ENCODE measurements at regions not wholly inside any gene's neighbourhood (a gene's known extent, or its start where the extent isn't known, plus 50 kb on each side); places are given as distances from the start of the nearest gene placed in this dataset.

- no peak overlapping the region for H3K4me3 ChIP-seq (ENCODE audit: low read depth, low read length)
- no peak for TF ChIP-seq CTCF (IDR thresholded peaks at IDR 0.05; ENCODE audit: low read depth, low read length, missing control alignments)
- DNase-seq (ENCODE audit: low read depth): no peak
- in situ Hi-C loops (cut with HindIII; ENCODE audit: low sequenced_read_pairs): no loop called here
Measured at GRCh38 chr21:35748678-35749314, 311.5 kb downstream of the SETD4 start.

DNA sequence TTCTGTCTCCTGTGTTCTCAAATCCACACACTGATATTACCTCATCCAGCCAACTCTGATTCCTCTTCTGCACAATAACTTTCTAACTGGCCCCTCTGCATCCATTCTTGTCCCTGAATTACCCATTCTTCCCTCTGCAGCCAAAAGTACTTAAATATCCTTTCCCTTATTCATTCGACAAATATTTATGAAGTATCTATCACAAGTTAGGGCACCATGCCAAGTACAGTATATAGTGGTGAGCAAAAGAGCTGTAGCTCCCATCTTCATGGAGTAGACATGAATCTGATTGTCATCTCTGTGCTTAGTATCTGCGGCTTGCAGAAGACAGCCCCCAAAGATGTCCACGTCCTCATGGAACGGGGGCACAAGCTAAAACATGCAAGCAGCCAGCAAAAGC lies 316.8 kb downstream of the SETD4 start:
- DNase-seq (ENCODE audit: low read depth): no peak
- no peak overlapping the region for H3K4me3 ChIP-seq (ENCODE audit: low read depth, low read length)
- in situ Hi-C loops (cut with HindIII; ENCODE audit: low sequenced_read_pairs): no loop called here
- TF ChIP-seq CTCF (IDR thresholded peaks at IDR 0.05; ENCODE audit: low read depth, low read length, missing control alignments): no peak

DNA sequence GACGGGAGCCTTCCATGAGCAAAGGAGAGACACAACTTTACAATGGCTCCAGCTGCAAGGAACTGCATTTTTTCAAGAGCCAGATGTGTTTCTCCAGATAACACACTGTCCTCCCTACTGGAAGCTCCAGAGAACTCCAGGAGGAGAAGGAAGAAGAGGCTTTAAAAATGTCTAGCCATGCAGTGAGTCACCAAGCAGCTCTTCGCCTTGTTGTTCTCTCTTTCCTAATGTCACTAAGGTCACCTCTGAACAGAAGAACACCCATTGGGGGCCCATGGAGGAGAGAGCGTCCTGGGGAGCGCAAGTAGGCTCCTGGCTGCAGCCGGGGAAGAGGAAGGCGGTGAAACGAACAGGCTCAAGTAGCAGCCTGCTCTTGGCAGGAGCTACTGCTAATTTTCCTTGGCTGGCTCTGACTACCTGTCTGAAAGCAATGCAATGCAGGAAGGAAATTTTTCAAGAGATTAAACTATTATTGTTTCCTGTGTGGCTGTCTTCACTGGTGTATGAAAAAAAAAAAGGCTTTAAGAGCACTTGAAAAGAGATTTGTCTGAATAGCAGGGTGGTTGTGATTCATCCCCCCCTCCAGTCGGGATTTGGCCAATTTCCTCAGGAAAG lies 321.9 kb downstream of the SETD4 start:
- no peak for TF ChIP-seq CTCF (IDR thresholded peaks at IDR 0.05; ENCODE audit: low read depth, low read length, missing control alignments)
- peak; percentile 67 for DNase-seq (ENCODE audit: low read depth)
- in situ Hi-C loops (cut with HindIII; ENCODE audit: low sequenced_read_pairs): no loop called here
- no peak overlapping the region for H3K4me3 ChIP-seq (ENCODE audit: low read depth, low read length)

DNA sequence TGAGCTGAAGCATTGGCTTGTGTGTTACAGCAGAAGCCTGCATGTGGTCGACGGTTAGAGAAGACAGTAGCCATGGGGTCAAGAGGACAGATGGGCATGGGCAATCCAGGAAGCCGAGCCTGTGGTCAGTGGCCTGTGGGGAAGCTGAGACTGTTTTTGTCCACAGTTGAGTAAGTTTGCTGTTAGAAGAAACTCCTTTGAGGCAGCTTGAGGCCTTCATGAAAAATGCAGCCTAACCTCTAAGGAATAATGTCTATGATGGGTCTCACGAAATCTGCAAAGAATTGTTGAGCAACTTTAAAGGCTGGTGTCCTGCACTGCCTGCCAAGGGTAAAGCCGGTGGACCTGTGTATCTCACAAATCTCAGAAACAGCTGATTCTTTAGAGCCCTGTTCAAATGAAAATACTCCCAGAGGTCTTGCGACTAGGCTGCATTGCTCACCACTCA lies 322.4 kb downstream of the SETD4 start:
- H3K4me3 ChIP-seq (ENCODE audit: low read depth, low read length): no peak overlapping the region
- in situ Hi-C loops (cut with HindIII; ENCODE audit: low sequenced_read_pairs): no loop called here
- TF ChIP-seq CTCF (IDR thresholded peaks at IDR 0.05; ENCODE audit: low read depth, low read length, missing control alignments): no peak
- DNase-seq (ENCODE audit: low read depth): peak; percentile 71

- H3K4me3 ChIP-seq (ENCODE audit: low read depth, low read length): no peak overlapping the region
Measured at GRCh38 chr21:35737449-35737848, 322.9 kb downstream of the SETD4 start.

DNA sequence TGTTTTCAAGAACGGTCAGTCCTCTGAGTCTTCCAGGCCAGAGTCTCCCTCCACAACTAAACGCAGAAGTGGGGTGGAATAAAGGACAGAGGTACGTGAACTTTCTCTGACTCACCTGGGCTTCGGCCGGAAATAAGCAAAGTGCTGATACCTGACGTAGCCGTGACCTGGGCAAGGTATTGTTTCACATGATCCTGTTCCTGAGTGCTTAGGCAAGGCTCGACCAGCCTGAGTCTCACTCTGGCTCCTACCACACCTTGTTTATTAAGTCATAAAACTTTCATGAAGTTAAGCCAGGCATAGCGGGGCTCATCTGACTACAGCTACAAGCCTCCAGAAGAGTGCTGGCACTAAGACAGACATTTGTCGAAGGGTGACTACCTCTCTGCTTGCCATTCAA lies 327.5 kb downstream of the SETD4 start:
- no peak for TF ChIP-seq CTCF (IDR thresholded peaks at IDR 0.05; ENCODE audit: low read depth, low read length, missing control alignments)
- no peak overlapping the region for H3K4me3 ChIP-seq (ENCODE audit: low read depth, low read length)
- DNase-seq (ENCODE audit: low read depth): no peak
- in situ Hi-C loops (cut with HindIII; ENCODE audit: low sequenced_read_pairs): no loop called here

More at GRCh38 chr21:35737449-35737848, 322.9 kb downstream of the SETD4 start:
- DNase-seq (ENCODE audit: low read depth): no peak
- in situ Hi-C loops (cut with HindIII; ENCODE audit: low sequenced_read_pairs): no loop called here
- TF ChIP-seq CTCF (IDR thresholded peaks at IDR 0.05; ENCODE audit: low read depth, low read length, missing control alignments): no peak
